ENCODE measurements at regions not wholly inside any gene's neighbourhood (a gene's known extent, or its start where the extent isn't known, plus 50 kb on each side); places are given as distances from the start of the nearest gene placed in this dataset.

DNA sequence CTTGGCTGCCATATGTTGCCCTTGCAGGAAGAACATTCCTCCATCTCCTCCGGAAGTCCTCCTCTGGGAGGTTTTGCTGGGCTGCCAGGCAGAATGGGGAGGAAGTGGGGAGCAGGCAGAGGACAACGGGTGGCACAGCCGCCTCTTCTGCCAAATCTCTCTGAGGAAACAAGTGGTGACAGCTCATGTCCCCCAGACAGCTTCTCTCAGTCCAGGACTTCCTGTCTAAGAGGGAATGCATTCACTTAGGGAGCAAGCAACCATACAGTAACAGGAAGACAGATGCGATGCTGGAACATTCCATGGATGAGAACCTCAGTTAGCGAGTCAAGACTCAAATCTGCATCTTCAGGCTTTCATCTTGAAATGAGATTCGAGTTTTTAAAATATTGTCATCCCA is 701.0 kb downstream of the SEMA5A start:
- no peak for TF ChIP-seq POLR2AphosphoS5 (IDR thresholded peaks at IDR 0.05)
- TF ChIP-seq, protein P1, sequence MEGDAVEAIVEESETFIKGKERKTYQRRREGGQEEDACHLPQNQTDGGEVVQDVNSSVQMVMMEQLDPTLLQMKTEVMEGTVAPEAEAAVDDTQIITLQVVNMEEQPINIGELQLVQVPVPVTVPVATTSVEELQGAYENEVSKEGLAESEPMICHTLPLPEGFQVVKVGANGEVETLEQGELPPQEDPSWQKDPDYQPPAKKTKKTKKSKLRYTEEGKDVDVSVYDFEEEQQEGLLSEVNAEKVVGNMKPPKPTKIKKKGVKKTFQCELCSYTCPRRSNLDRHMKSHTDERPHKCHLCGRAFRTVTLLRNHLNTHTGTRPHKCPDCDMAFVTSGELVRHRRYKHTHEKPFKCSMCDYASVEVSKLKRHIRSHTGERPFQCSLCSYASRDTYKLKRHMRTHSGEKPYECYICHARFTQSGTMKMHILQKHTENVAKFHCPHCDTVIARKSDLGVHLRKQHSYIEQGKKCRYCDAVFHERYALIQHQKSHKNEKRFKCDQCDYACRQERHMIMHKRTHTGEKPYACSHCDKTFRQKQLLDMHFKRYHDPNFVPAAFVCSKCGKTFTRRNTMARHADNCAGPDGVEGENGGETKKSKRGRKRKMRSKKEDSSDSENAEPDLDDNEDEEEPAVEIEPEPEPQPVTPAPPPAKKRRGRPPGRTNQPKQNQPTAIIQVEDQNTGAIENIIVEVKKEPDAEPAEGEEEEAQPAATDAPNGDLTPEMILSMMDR (IDR thresholded peaks at IDR 0.05): no peak
- TF ChIP-seq POLR2A (IDR thresholded peaks at IDR 0.05): no peak
